GM12878 (cell line): ENCODE measurements at regions not wholly inside any gene's neighbourhood (a gene's known extent, or its start where the extent isn't known, plus 50 kb on each side); places are given as distances from the start of the nearest gene placed in this dataset.

ENCODE experiments used
- ATF3 ChIP-seq: IDR thresholded peaks from 2 replicates; pipeline ENCODE4 v1.6.1; 2011; ENCODE audit warnings: low read depth, mild to moderate bottlenecking, low read length, moderate library complexity, borderline replicate concordance; ENCODE audit errors: extremely low read depth
- ATF7 ChIP-seq: fragments of 450-650 bp; IDR thresholded peaks from 2 replicates; pipeline ENCODE4 v1.6.1; 2016; ENCODE audit warnings: low read depth, mild to moderate bottlenecking
- CBX5 ChIP-seq: sonication (generic); IDR thresholded peaks from 2 replicates; pipeline ENCODE4 v1.6.1; 2016; ENCODE audit warnings: low read depth, moderate library complexity, mild to moderate bottlenecking, inconsistent platforms
- CEBPZ ChIP-seq: fragments of 150-350 bp; IDR thresholded peaks from 2 replicates; pipeline ENCODE4 v1.6.1; 2016; ENCODE audit warnings: low read depth, low read length
- CHD2 ChIP-seq: IDR thresholded peaks from 2 replicates; pipeline ENCODE4 v1.6.1; 2011; ENCODE audit warnings: low read depth, low read length, improper control_type of control experiment, borderline replicate concordance
- HCFC1 ChIP-seq: fragments of 150-350 bp; IDR thresholded peaks from 2 replicates; pipeline ENCODE4 v1.6.1; 2014; ENCODE audit warnings: low read length
- KLF5 ChIP-seq: fragments of 450-650 bp; IDR thresholded peaks from 2 replicates; pipeline ENCODE4 v1.6.1; 2014; ENCODE audit warnings: mild to moderate bottlenecking; ENCODE audit not compliant: partially characterized antibody
- MEF2A ChIP-seq: IDR thresholded peaks from 2 replicates; pipeline ENCODE4 v1.6.1; 2011; ENCODE audit warnings: low read depth, mild to moderate bottlenecking, low read length, moderate library complexity; ENCODE audit not compliant: insufficient read depth
- NFYB ChIP-seq: IDR thresholded peaks from 2 replicates; pipeline ENCODE4 v1.6.1; 2011; ENCODE audit warnings: low read depth, mild to moderate bottlenecking, low read length, improper control_type of control experiment, moderate library complexity; ENCODE audit not compliant: insufficient read depth
- RAD21 ChIP-seq: IDR thresholded peaks from 2 replicates; pipeline ENCODE4 v1.6.1; 2011; ENCODE audit warnings: mild to moderate bottlenecking, low read depth, low read length, moderate library complexity; ENCODE audit not compliant: insufficient read depth
- SIN3A ChIP-seq: IDR thresholded peaks from 2 replicates; pipeline ENCODE4 v1.6.1; 2012; ENCODE audit warnings: low read depth, low read length, improper control_type of control experiment
- SPI1 ChIP-seq: IDR thresholded peaks from 2 replicates; pipeline ENCODE4 v1.6.1; 2011; ENCODE audit warnings: low read depth, mild to moderate bottlenecking, low read length, moderate library complexity, borderline replicate concordance; ENCODE audit not compliant: insufficient read depth
- SREBF1 ChIP-seq: IDR thresholded peaks from 2 replicates; pipeline ENCODE4 v1.6.1; 2012; ENCODE audit warnings: mild to moderate bottlenecking, low read length
- TCF3 ChIP-seq: IDR thresholded peaks from 2 replicates; pipeline ENCODE4 v1.6.1; 2012; ENCODE audit warnings: low read depth, mild to moderate bottlenecking, low read length, borderline replicate concordance; ENCODE audit not compliant: insufficient read depth
- USF2 ChIP-seq: IDR thresholded peaks from 2 replicates; pipeline ENCODE4 v1.6.1; 2011; ENCODE audit warnings: low read depth, low read length, improper control_type of control experiment, borderline replicate concordance
- ZBTB33 ChIP-seq: fragments of 450-650 bp; IDR thresholded peaks from 2 replicates; pipeline ENCODE4 v1.6.1; 2017; ENCODE audit warnings: mild to moderate bottlenecking
- ZBTB4 ChIP-seq: fragments of 450-650 bp; formaldehyde crosslinking; IDR thresholded peaks from 2 replicates; pipeline ENCODE4 v1.4.0; 2022; ENCODE audit warnings: mild to moderate bottlenecking, moderate library complexity
- ZNF207 ChIP-seq: fragments of 450-650 bp; IDR thresholded peaks from 2 replicates; pipeline ENCODE4 v1.6.1; 2014; ENCODE audit warnings: antibody characterized with exemption, mild to moderate bottlenecking, borderline replicate concordance
- ZNF24 ChIP-seq: fragments of 450-650 bp; IDR thresholded peaks from 2 replicates; pipeline ENCODE4 v1.6.1; 2017; ENCODE audit warnings: antibody characterized with exemption, mild to moderate bottlenecking

- TF ChIP-seq ATF3, result no peak
- TF ChIP-seq TCF3, result no peak
- no peak for TF ChIP-seq RAD21
- no peak for TF ChIP-seq KLF5
- no peak for TF ChIP-seq ZNF24
- TF ChIP-seq USF2, result no peak
- no peak for TF ChIP-seq SIN3A
- no peak for TF ChIP-seq HCFC1
- 0 out of 2 replicates have a peak, but pooled peaks have one; percentile 31 for TF ChIP-seq CHD2
- no peak for TF ChIP-seq ZNF207
- TF ChIP-seq CBX5, result no peak
- TF ChIP-seq SPI1, result no peak
- TF ChIP-seq ZBTB4 (CRISPR knock-in tag), result no peak
- TF ChIP-seq MEF2A, result no peak
- TF ChIP-seq ATF7, result peak; percentile 31; the same call in 1 of the 2 replicates
- TF ChIP-seq ZBTB33, result peak; percentile 48; the same call in 1 of the 2 replicates
- no peak for TF ChIP-seq NFYB
- no peak for TF ChIP-seq CEBPZ
- no peak for TF ChIP-seq SREBF1
Measured at GRCh38 chr15:95990833-95991232, 339.7 kb upstream of the NR2F2 start (continued).
